COLO668 (cell line): ENCODE measurements at regions not wholly inside any gene's neighbourhood (a gene's known extent, or its start where the extent isn't known, plus 50 kb on each side); places are given as distances from the start of the nearest gene placed in this dataset.
A peak's percentile ranks its signal among the peaks of the same experiment; 100 is the strongest.
"Not testable (repeated sequence)": the region's sequence is repeated elsewhere in the genome, so short reads cannot be mapped to it uniquely, and the experiment has no call there.

Experiments
- DNase-seq: peaks from one replicate; lab custom pipeline; 2025; ENCODE audit not compliant: unreplicated experiment; lab: John Stamatoyannopoulos, UW

DNA sequence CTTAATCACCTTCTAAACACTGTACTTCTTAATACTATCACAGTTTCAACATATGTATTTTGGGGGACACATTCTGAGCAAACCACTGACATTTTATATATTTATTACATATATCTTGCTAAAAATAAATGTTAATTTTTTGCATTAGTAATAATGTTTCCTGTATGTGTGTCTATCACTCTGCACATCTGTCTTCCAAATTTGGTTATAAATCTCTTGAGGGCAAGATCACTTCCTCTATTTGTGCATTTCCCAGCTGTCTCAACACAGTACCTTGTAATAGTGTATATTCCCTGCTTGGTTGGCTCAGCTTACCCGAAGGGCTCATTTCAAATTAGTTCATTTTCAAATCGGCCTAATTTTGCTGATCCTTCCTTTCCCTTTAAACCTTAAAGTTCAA lies 617.1 kb upstream of the GYPC start:
- DNase-seq, result no peak

DNA sequence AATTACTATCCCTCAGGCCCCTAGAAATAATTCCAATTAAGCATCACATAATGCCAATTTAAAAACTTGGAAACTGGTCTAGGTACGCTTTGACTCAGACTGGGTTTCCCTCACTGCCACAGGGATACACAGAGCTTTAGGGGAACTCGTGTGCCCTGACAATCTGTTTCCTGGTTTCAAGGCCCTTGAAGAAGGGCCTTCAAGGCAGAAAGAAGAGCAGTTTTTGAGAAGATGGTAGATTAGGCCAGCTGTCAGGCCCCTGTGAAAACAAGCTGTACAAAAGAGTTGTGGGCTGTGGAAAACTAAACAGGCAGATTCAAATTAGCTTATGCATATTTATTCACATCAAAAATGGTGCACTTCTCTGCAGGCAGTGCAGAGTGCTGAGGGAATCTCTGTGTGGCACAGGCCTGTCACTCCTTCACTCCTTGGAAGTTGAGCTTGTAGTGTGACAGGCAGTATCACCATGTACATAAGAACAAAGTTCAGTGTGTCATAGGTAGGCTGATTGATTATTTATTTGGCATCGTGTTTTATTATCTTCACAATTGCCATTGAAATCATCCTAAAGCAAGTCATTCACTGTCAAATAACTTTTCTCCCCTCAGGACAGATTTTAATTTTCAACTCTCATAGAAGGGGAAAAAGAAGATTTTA lies 614.4 kb upstream of the GYPC start:
- DNase-seq, result no peak

DNA sequence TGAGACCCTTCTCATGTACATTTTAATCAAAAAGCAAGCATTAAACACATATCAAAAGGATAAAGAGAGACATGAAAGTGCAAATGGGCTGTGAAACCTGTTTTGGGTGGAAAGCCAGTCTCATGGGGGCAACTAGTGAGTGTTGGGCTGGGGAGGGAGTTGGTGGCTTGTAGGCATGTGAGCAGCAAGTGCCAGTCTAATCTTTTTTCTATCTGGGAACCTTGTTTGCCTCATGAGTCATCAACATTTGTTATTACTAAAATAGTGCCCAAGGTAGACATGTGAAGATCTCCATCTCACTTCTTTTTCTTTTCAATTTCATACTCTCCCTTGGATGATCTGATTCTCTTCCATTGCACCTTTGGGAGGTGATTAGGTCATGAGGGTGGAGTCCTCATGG lies 613.9 kb upstream of the GYPC start:
- no peak for DNase-seq

DNA sequence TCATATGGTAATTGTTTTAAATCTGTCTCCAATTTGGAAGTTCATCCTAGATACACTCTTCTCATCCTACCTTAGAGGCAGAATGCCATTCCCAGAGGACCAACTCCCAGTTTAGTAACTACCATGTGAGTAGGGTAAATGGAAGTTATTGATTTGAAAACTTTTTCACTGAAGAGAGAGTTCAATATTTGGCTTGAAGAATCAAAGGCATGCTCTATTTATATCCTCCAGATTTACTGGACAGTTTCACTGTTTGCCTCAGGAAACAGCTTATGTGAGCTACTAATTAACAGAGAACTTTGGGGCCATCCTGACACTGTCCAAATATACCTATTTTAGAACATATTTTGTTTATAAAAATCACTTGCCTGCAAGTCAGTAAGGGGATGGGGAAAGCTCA lies 607.2 kb upstream of the GYPC start:
- DNase-seq, result no peak

DNA sequence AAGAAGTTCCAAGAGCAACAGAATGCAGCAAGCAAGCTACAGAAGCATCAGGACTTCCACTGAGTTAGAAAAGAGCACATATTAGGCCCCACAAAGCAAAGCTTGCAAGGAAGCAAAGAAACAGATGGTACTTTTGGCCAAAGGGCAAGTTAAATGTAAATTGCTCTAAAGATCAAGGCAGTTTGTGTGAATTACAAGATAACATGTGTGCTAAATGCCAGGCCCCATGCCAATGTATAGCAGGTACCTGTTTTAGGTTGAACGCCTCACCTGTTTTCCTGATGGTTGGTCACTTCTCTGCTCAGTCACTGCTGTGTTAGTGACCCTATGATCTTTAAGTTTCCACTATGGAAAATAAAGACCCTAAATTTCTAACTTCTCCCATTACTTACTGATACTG lies 606.5 kb upstream of the GYPC start:
- no peak for DNase-seq

DNA sequence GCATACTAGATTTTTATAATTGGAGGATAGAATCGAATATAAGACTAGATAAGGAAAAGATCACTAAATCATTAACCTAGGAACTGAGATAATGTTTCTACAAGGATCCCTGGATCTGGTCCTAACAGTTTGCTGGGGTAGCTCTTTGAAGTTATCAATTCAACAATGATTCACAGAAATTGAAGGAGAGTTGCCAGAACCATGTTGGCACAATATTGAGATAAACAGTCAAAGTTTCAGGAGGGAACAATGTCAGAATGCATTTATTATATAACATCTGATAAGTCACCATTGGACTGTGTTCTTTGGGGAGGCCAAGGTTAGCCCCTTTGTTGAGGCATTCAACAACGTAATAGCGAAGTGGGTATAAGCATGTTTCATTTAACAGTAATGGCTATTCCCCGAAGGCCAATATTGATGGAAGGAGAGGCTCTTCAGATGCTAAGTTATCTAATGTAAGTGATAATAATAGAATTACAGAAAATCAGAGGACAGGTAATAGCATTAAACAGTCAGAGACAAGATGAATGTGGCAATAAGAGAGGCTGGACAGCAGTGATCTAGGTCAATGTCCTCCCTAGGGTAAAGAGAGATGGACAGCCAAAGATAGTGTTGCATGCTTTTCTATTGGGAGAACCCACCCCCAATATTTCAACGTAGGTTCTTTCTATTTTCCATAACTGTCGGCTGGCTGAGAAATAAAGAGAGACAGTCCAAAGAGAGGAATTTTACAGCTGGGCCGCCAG lies 604.8 kb upstream of the GYPC start:
- DNase-seq, result no peak

DNA sequence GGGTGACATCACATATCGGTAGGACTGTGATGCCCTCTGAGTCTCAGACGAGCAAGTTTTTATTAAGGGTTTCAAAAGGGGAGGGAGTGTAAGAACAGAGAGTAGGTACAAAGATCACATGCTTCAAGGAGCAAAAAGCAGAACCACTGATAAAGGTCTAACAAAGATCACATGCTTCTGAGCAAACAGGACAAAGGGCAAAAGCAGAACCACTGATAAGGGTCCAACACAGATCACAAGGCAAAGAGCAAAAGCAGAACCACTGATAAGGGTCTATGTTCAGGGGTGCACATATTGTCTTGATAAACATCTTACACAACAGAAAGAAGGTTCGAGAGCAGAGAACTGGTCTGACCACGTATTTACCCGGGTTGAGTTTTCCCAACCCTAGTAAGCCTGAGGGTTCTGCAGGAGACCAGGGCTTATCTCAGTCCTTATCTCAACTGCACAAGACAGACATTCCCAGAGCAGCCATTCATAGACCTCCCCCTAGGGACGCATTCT lies 604.2 kb upstream of the GYPC start:
- not testable (repeated sequence) for DNase-seq

DNA sequence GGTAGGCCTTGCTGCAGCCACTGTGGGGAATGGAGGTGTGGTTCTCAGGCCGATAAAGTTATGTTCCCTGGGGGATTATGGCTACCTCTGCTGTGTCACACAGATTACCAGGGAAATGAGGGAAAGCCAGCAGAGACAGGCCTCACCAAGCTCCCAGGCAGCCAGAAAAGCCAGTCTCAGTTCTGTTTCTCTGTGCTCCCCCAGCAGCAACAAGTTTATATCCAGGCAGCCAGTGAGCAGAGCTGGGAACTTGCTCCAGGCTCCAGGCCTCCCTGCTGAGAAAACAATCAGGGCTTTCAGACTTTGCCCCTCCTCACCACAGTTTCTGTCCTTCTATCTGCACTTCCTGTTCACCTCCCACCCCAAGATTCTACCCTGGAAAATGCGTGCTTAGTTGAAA lies 596.6 kb upstream of the GYPC start:
- no peak for DNase-seq

DNA sequence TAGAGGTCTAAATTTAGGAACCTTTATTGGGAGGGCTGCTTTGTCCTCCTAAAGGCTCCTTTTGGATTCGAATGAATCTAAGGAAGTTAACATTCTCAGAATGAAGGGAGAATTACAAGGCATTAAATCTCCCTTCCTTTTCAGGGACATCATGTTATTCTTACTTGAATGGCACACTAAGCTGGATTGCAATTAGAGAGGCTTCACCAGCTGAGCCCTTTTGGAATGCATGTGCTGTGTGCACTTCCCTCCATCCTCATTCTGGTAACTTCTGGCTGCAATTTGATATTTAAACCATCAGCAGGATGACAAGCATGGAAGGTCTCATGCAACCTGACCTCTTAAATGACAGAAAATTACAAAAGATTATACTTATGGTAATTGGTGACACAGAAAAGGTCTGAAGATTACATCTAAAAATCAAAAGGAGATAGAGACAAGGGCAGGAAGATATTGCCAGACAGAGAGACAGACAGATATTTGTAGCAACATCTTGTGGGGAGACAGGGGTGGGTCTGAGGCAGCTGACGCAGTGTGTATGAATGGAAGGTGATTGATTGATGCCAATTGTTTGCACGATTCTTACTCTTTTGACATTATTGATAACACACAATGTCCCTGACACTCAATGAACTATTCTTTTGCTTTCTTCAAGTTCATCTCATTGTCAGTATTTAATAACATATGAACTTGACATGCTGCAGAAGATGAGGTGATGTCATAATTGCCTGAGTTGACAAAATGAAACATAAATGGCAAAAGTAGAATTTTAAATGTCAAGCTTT lies 570.8 kb upstream of the GYPC start:
- DNase-seq, result no peak

DNA sequence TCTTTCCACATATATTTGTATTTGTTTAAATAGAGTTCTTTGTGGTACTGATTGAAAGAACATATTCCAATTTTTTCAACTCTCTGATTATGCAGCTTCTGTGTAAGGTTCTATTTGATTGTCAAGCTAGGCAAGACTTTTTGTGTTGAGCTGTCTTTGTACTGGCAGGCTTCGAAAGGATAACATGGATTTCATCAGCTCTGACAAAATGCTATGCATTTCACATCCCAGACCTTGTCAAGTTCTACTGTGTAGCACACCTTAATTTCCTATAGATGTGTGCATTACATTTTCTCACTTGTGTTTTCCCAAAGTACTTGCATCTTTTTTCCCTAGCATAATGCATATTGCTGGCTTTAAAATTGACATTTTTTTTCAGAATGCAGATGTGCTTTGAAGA lies 555.0 kb upstream of the GYPC start:
- DNase-seq, result no peak

DNA sequence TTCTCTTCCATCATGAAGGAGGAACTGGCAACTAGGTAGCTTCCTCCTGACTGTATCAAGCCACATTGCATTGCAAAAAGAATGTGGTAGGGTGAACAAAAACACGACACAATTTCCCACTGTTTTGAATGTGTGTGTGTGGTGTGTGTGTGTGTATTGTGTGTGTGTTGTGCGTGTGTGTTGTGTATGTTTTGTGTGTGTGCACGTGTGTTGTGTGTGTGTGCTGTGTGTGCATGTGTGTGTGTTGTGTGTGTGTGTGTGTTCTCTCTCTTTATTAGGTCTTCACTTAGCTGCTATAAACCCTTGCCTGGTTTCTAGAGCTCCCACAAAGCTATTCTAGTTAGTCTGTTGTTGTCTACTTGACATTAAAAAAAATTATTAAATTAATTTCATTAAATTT lies 550.0 kb upstream of the GYPC start:
- no peak for DNase-seq

DNA sequence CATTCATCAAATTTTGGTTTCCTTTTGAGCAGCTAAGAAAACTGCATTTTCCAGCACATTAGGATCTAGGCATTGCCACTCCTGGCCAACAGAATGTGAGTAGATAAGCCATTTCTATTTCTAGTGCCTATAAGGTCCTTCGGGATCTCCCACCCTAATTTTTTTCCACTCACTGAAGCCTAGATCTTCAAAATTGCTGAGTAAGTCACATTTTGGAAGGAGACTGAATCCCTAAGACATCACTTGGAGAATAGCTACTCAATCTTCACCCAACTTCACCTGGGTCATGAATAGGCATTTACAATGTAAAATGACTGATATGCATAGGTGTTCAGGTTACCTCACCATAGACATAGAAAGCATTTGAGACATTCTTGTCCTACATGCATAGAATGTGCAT lies 548.1 kb upstream of the GYPC start:
- no peak for DNase-seq

DNA sequence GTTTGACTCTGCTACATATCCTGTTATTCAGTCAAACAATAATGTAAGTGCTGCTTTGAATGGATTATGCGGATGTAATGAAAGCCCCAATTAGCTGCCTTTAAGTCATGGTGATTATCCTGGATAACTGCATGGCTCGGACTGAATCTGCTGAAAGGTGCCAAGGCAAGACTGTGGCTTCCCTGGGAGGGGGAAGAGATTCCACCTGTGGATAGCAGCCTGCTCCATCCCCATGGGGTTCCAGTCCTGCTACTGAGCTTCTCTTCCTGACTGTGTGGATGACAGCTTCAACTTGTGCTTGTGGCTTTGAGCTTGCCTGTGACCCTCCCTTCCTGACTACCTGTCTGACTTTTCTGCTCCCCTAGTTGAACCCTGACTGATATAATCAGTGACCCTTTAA lies 540.0 kb upstream of the GYPC start:
- DNase-seq, result no peak

DNA sequence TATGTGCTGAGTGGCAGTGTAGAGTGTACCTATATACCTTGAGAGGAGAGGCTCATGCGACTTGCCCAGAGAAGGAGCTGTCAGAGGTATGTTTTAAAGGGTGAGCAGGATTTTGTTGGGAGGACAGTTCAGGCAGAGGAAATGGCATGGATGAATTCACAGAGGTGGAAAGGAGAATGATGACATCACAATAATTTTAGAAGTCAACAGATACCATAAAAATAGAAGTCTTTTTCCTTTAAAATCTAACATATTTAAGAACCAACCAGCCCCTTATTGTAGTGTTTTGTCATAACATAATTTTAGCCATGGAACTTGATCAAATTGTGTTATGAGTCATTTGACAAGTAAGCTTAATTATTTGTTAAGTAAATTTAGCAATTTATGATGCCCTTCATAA lies 538.1 kb upstream of the GYPC start:
- DNase-seq, result no peak

DNA sequence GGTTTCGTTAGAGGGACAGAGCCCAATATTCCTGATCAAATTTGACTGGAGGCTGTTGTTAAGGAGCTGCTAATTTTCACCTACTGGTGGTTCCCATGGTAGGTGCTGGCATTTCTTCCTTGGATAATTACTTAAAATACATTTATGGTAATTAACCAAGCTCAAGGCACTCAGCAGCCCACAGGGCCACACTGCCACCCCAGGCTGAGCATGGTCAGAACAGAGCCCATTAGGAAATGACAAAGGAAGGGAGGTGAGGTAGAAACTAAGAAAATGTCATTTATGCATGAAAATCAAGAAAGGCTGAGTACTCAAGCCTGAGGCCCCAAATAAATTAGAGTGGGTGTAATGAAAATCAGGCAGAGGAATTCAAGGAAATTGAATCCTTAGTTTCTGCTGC lies 510.2 kb upstream of the GYPC start:
- DNase-seq, result no peak

DNA sequence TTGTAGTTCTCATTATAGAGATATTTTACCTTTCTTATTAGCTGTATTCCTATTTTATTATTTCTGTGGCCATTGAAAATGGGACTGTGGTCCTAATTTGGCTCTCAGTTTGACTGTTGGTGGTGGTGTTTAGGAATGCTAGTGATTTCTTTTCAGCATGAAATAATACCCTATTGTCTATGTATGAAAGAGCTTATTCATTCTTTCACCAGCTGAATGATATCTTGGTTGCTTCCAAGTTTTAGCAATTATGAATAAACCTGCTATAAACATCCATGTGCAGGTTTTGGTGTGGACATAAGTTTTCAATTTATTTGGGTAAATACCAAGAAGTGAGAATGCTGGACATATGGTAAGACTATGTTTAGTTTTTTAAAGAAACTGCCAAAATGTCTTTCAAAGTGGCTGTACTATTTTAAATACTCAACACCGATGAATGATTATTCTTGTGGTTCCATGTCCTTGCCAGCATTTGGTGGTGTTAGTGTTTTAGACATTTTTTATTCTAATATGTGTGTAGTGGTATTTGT lies 501.6 kb upstream of the GYPC start:
- DNase-seq, result no peak

DNA sequence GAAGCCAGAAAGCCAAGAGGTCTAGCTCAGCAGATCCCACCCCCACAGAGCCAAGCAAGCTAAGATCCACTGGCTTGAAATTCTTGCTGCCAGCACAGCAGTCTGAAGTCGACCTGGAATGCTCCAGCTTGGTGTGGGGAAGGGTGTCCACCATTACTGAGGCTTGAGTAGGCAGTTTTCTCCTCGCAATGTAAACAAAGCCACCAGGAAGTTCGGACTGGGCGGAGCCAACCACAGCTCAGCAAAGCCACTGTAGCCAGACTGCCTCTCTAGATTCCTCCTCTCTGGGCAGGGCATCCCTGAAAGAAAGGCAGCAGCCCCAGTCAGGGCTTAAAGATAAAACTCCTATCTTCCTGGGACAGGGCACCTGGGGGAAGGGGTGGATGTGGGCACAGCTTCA lies 495.0 kb upstream of the GYPC start:
- peak; percentile 36 for DNase-seq

DNA sequence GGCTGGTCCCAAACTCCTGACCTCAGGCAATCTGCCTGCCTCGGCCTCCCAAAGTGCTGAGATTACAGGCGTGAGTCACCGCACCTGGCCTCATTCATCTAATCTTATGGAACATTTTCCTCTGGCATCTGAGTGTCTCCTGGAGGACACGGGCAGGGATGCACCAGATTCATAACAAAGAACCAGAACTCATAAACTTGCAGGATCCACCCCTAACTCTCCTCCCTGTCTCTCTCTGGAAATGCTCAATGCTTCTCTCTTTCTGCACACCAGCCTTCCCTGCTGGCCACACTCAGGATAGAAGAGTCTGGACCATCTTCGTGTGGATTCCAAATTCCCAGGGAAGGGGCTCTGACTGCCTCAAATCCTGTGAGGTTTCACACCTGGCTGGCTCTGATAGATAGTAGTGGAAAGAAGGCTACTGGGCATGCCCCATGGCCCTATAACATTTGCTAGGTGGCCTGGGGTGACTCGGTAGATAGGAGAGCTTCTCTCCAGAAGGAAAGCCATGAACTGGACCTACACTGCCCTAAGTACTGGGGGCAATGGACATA lies 483.2 kb upstream of the GYPC start:
- DNase-seq, result no peak

DNA sequence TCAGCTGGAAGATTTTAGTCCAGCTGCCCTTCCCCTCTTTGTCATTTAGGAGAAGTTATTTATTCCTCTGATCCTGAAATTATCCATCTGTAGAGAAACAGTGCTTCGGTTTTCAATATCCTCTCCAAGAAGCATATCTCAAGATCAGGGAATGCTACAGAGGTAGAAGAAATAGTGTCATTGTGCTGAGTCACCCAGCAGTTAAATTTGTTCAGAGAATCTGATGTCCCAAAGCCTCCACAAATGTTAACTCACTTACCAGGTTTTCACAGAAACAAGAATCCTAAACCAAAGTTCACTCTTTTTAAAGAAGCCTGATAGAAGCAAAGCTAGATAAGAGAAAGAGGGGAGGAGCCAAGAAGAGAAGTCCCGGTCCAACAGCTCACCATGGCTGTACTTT lies 480.7 kb upstream of the GYPC start:
- DNase-seq, result no peak

DNA sequence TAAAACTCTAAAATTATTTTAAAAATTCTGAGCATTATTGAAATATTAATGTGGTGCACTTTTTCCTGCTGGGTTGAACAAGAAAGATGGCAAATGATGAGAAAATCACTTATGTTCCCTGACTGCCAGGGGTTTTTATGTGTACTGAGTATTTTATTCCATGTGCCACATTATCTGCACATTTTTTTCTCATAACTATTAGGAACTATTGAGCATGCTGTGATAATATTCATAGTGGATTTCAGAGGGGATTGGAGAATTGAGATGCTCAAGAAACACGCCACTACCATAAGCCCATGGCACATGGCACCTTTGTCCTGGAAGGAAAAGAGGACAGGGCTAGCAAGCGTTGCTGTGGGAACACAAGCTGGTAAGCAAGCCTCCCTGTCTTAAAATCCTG lies 478.5 kb upstream of the GYPC start:
- no peak for DNase-seq

DNA sequence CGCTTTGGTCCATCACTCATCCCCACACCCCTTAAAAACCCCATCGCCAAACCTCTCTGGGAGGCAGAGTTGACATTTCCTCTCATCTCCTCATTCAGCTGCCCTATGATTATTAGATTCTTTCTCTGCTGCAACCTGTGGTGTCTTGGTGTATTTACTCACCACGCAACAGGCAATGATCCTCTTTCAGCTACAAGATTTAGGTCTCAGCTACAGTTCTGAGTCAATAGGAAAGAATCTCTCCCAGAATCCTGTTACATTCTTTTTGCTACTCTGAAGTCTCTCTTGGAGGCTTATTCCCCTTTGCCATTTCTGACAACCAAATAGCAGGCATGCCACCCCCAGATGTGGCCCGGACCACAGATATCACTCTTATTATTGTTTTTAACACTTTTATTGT lies 468.3 kb upstream of the GYPC start:
- DNase-seq, result no peak

DNA sequence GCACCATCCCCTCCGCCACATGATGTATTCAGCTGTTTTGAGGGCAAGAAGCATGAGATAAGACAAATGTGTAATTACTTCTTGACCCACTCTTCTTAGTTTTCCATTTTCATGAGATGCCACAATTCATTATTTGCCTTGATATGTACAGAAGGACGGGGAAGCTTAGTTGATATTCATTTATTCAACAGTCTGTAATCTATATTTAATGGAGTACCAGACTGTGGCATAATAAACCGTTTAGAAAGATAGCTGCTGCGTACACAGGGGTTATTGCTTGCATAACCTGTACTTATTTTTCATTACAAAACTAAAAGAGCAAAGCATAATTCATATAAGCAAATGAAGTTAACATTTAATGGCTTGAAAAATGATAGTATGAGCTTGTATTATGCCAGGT lies 466.4 kb upstream of the GYPC start:
- DNase-seq, result no peak
